SK-N-SH treated with all-trans-retinoic acid at 6 μM for 48 hours (cell line): ENCODE measurements at regions not wholly inside any gene's neighbourhood (a gene's known extent, or its start where the extent isn't known, plus 50 kb on each side); places are given as distances from the start of the nearest gene placed in this dataset.

Source experiments
- ATAC-seq: fragments of 200-7000 bp; cut with Tn5 transposase; 3 replicates; pipeline ENCODE4 v1.9.1; 2020; ENCODE audit warnings: mild to moderate bottlenecking, moderate library complexity
- BACH2 ChIP-seq: fragments of 250-450 bp; sonication (Bioruptor Pico); IDR thresholded peaks from 2 replicates; pipeline ENCODE4 v1.9.0; 2021; ENCODE audit warnings: mild to moderate bottlenecking, borderline replicate concordance
- ESRRG ChIP-seq: fragments of 250-450 bp; sonication (Bioruptor Pico); IDR thresholded peaks from 2 replicates; pipeline ENCODE4 v1.6.1; 2021; ENCODE audit warnings: mild to moderate bottlenecking
- GLIS3 ChIP-seq: fragments of 250-450 bp; sonication (Bioruptor Pico); IDR thresholded peaks from 2 replicates; pipeline ENCODE4 v1.5.0; 2020; ENCODE audit warnings: mild to moderate bottlenecking, moderate library complexity
- ISL1 ChIP-seq: fragments of 250-450 bp; sonication (Bioruptor Pico); IDR thresholded peaks from 2 replicates; pipeline ENCODE4 v2.1.2; 2022; ENCODE audit warnings: mild to moderate bottlenecking, moderate library complexity
- OSR1 ChIP-seq: fragments of 250-450 bp; sonication (Bioruptor Pico); IDR thresholded peaks from 2 replicates; pipeline ENCODE4 v1.8.0; 2022; ENCODE audit warnings: moderate library complexity, mild to moderate bottlenecking, inconsistent platforms
- PPARA ChIP-seq: fragments of 250-450 bp; sonication (Bioruptor Pico); IDR thresholded peaks from 2 replicates; pipeline ENCODE4 v1.5.0; 2020; ENCODE audit warnings: mild to moderate bottlenecking, borderline replicate concordance
- RARB ChIP-seq: fragments of 250-450 bp; sonication (Bioruptor Pico); IDR thresholded peaks from 2 replicates; pipeline ENCODE4 v1.8.0; 2021; ENCODE audit warnings: mild to moderate bottlenecking, moderate library complexity
- SNAI2 ChIP-seq: fragments of 250-450 bp; sonication (Bioruptor Pico); IDR thresholded peaks from 2 replicates; pipeline ENCODE4 v1.5.0; 2020; ENCODE audit warnings: mild to moderate bottlenecking, moderate library complexity
- TCF4 ChIP-seq: fragments of 250-450 bp; sonication (Bioruptor Pico); IDR thresholded peaks from 2 replicates; pipeline ENCODE4 v1.8.0; 2021; ENCODE audit warnings: mild to moderate bottlenecking, moderate library complexity, borderline replicate concordance
- TOX ChIP-seq: fragments of 250-450 bp; sonication (Bioruptor Pico); IDR thresholded peaks from 2 replicates; pipeline ENCODE4 v1.8.0; 2021; ENCODE audit warnings: mild to moderate bottlenecking, moderate library complexity, borderline replicate concordance
- ZC3H10 ChIP-seq: fragments of 250-450 bp; sonication (Bioruptor Pico); IDR thresholded peaks from 2 replicates; pipeline ENCODE4 v1.5.1; 2021; ENCODE audit warnings: mild to moderate bottlenecking, moderate library complexity
- ZFP3 ChIP-seq: fragments of 250-450 bp; sonication (Bioruptor Pico); IDR thresholded peaks from 2 replicates; pipeline ENCODE4 v1.5.0; 2020; ENCODE audit warnings: mild to moderate bottlenecking, moderate library complexity
- ZFP30 ChIP-seq: fragments of 450-650 bp; formaldehyde crosslinking; IDR thresholded peaks from 2 replicates; pipeline ENCODE4 v1.5.0; 2022; ENCODE audit warnings: mild to moderate bottlenecking, moderate library complexity
- ZNF565 ChIP-seq: fragments of 450-650 bp; formaldehyde crosslinking; conservative IDR thresholded peaks from 2 replicates; pipeline ENCODE4 v1.5.0; 2020; ENCODE audit warnings: low read depth, mild to moderate bottlenecking, moderate library complexity
- ZNF70 ChIP-seq: fragments of 450-650 bp; formaldehyde crosslinking; IDR thresholded peaks from 2 replicates; pipeline ENCODE4 v1.5.0; 2020; ENCODE audit warnings: mild to moderate bottlenecking, moderate library complexity
- ZNF8 ChIP-seq: fragments of 450-650 bp; formaldehyde crosslinking; IDR thresholded peaks from 2 replicates; pipeline ENCODE4 v1.5.0; 2020; ENCODE audit warnings: mild to moderate bottlenecking, moderate library complexity
- TF ChIP-seq, protein P1 (sequence below): fragments of 250-450 bp; sonication (Bioruptor Pico); IDR thresholded peaks from 2 replicates; pipeline ENCODE4 v1.5.0; 2020; ENCODE audit warnings: mild to moderate bottlenecking, moderate library complexity
- TF ChIP-seq, protein P2 (sequence below): fragments of 250-450 bp; sonication (Bioruptor Pico); IDR thresholded peaks from 2 replicates; pipeline ENCODE4 v1.8.0; 2021; ENCODE audit warnings: low read depth, mild to moderate bottlenecking, moderate library complexity, borderline replicate concordance
- TF ChIP-seq, protein P3 (sequence below): fragments of 250-450 bp; sonication (Bioruptor Pico); IDR thresholded peaks from 2 replicates; pipeline ENCODE4 v1.5.1; 2020; ENCODE audit warnings: low read depth, mild to moderate bottlenecking, moderate library complexity
- TF ChIP-seq, protein P4 (sequence below): fragments of 250-450 bp; sonication (Bioruptor Pico); IDR thresholded peaks from 2 replicates; pipeline ENCODE4 v1.8.0; 2020; ENCODE audit warnings: mild to moderate bottlenecking, moderate library complexity, borderline replicate concordance

DNA sequence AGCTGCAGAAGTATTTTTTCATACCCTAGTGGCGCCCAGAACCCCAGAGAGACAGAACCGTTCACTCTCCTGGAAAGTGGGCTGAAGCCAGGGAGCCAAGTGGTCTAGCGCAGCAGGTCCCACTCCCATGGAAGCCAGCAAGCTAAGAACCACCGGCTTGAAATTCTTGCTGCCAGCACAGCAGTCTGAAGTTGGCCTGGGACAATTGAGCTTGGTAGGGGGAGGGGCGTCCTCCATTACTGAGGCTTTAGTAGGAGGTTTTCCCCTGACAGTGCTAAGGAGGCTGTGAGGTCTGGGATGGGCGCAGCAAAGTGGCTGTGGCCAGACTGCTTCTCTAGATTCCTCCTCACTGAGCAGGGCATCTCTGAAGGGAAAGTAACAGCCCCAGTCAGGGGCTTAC is 84.5 kb upstream of the ATXN3L start (continued):
- TF ChIP-seq, protein P1, sequence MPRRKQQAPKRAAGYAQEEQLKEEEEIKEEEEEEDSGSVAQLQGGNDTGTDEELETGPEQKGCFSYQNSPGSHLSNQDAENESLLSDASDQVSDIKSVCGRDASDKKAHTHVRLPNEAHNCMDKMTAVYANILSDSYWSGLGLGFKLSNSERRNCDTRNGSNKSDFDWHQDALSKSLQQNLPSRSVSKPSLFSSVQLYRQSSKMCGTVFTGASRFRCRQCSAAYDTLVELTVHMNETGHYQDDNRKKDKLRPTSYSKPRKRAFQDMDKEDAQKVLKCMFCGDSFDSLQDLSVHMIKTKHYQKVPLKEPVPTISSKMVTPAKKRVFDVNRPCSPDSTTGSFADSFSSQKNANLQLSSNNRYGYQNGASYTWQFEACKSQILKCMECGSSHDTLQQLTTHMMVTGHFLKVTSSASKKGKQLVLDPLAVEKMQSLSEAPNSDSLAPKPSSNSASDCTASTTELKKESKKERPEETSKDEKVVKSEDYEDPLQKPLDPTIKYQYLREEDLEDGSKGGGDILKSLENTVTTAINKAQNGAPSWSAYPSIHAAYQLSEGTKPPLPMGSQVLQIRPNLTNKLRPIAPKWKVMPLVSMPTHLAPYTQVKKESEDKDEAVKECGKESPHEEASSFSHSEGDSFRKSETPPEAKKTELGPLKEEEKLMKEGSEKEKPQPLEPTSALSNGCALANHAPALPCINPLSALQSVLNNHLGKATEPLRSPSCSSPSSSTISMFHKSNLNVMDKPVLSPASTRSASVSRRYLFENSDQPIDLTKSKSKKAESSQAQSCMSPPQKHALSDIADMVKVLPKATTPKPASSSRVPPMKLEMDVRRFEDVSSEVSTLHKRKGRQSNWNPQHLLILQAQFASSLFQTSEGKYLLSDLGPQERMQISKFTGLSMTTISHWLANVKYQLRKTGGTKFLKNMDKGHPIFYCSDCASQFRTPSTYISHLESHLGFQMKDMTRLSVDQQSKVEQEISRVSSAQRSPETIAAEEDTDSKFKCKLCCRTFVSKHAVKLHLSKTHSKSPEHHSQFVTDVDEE (CRISPR knock-in tag): no peak
- TF ChIP-seq, protein P2, sequence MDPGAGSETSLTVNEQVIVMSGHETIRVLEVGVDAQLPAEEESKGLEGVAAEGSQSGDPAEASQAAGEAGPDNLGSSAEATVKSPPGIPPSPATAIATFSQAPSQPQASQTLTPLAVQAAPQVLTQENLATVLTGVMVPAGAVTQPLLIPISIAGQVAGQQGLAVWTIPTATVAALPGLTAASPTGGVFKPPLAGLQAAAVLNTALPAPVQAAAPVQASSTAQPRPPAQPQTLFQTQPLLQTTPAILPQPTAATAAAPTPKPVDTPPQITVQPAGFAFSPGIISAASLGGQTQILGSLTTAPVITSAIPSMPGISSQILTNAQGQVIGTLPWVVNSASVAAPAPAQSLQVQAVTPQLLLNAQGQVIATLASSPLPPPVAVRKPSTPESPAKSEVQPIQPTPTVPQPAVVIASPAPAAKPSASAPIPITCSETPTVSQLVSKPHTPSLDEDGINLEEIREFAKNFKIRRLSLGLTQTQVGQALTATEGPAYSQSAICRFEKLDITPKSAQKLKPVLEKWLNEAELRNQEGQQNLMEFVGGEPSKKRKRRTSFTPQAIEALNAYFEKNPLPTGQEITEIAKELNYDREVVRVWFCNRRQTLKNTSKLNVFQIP (CRISPR knock-in tag): no peak
- TF ChIP-seq ZNF8: no peak
- TF ChIP-seq ESRRG (CRISPR knock-in tag): no peak
- no peak for TF ChIP-seq SNAI2 (CRISPR knock-in tag)
- TF ChIP-seq ZC3H10 (CRISPR knock-in tag): no peak

DNA sequence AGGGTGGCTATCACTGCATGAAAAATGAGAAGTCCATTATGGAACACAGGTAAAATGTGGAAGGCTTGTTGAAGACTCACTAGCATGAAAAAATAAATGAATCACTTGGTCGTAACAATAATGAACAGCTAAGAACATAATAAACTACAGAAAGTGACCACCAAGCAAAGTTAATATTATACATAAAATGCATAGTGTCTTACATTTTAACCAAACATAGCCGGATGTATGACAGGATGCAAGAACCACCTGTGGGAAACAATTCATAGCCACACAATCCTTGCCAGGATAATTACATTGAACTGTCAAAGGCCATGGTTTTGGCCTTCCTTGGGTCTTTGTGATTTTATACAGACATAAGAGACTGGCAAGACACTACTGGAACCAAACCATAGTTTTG is 81.9 kb upstream of the ATXN3L start:
- ATAC-seq: no peak
- TF ChIP-seq BACH2 (CRISPR knock-in tag): no peak
- TF ChIP-seq ZFP3: no peak
- no peak for TF ChIP-seq RARB (CRISPR knock-in tag)
- no peak for TF ChIP-seq ZNF565
- TF ChIP-seq, protein P1 (CRISPR knock-in tag): no peak
- no peak for TF ChIP-seq ISL1 (CRISPR knock-in tag)
- no peak for TF ChIP-seq ZC3H10 (CRISPR knock-in tag)
- TF ChIP-seq ESRRG (CRISPR knock-in tag): no peak
- TF ChIP-seq, protein P3, sequence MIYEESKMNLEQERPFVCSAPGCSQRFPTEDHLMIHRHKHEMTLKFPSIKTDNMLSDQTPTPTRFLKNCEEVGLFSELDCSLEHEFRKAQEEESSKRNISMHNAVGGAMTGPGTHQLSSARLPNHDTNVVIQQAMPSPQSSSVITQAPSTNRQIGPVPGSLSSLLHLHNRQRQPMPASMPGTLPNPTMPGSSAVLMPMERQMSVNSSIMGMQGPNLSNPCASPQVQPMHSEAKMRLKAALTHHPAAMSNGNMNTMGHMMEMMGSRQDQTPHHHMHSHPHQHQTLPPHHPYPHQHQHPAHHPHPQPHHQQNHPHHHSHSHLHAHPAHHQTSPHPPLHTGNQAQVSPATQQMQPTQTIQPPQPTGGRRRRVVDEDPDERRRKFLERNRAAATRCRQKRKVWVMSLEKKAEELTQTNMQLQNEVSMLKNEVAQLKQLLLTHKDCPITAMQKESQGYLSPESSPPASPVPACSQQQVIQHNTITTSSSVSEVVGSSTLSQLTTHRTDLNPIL (CRISPR knock-in tag): no peak
- no peak for TF ChIP-seq SNAI2 (CRISPR knock-in tag)
- no peak for TF ChIP-seq ZNF70 (CRISPR knock-in tag)
- TF ChIP-seq, all 23 proteins: peak for 0

DNA sequence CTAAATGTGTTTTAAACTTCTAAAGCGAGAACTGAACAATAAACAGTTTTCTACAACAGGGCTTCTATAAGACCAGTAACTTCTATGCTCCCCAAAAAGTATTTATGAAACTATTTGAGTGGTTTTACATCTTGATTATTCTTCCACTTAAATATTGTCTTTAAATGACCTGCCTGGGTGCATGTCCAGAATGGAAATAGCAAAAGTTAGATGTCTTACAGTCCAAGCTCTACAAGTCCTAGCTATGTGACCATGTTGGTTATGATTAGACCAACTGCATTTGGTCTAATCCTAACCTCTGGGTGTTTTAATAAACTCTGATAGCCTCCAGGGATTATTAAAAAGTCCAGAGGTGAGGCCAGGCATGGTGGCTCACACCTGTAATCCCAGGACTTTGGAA is 79.0 kb upstream of the ATXN3L start:
- ATAC-seq: peak; percentile 7
- TF ChIP-seq TOX (CRISPR knock-in tag): no peak
- no peak for TF ChIP-seq GLIS3 (CRISPR knock-in tag)
- no peak for TF ChIP-seq BACH2 (CRISPR knock-in tag)
- no peak for TF ChIP-seq ZNF70 (CRISPR knock-in tag)
- TF ChIP-seq SNAI2 (CRISPR knock-in tag): no peak
- TF ChIP-seq, protein P3 (CRISPR knock-in tag): no peak
- no peak for TF ChIP-seq PPARA

DNA sequence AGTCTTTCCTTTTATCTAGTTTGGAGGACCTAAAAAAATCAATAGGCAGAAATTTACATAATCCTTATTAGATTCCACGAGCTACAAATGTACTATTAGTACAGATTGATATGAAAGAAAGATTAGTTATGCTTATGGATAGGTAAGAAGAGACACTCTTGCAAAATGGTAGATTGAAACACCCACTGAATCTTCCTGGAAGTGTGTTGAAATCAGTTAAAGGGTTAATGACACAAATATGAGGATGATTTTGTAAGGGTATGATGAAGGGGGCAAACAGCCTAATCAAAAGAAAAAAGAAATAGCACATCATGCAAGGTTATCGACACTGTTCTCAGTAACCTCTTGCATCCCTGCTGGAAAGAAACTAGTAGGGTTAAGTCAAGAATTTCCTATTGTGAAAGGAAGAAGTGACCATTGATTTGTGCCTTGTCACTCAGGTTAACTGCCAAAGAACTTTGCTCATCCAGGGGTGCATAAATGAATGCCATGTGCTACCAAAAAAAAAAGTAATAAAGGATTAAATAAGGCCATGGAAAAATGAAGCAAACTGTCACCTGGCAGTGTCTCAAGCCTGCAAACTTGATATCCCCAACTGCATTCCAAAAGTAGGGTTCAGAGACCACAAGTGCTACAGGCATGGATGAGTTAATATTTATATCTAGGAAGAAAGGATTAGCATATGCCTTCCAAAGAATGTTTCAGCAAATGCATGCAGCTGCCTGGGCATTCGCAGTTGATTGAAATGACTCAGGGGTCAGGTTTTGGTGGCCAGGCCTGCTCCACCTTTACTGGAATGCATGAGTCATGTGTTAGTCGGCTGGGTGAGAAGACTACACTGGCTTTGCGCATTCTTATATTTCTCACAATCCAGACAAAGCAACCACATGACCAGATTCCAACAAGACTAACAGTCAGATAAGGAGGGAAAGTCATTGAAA is 78.3 kb upstream of the ATXN3L start:
- ATAC-seq: peak; percentile 92
- TF ChIP-seq TOX (CRISPR knock-in tag): 0 out of 2 replicates have a peak, but pooled peaks have one; percentile 28
- TF ChIP-seq ZFP30 (CRISPR knock-in tag): no peak
- TF ChIP-seq OSR1: no peak
- TF ChIP-seq, protein P4, sequence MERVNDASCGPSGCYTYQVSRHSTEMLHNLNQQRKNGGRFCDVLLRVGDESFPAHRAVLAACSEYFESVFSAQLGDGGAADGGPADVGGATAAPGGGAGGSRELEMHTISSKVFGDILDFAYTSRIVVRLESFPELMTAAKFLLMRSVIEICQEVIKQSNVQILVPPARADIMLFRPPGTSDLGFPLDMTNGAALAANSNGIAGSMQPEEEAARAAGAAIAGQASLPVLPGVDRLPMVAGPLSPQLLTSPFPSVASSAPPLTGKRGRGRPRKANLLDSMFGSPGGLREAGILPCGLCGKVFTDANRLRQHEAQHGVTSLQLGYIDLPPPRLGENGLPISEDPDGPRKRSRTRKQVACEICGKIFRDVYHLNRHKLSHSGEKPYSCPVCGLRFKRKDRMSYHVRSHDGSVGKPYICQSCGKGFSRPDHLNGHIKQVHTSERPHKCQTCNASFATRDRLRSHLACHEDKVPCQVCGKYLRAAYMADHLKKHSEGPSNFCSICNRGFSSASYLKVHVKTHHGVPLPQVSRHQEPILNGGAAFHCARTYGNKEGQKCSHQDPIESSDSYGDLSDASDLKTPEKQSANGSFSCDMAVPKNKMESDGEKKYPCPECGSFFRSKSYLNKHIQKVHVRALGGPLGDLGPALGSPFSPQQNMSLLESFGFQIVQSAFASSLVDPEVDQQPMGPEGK (CRISPR knock-in tag): no peak
- no peak for TF ChIP-seq ZNF70 (CRISPR knock-in tag)
- no peak for TF ChIP-seq ZC3H10 (CRISPR knock-in tag)
- no peak for TF ChIP-seq PPARA
- TF ChIP-seq ZFP3: peak; percentile 58; the same call in 1 of the 2 replicates
- TF ChIP-seq GLIS3 (CRISPR knock-in tag): no peak
- no peak for TF ChIP-seq TCF4 (CRISPR knock-in tag)
- TF ChIP-seq, protein P3 (CRISPR knock-in tag): 0 out of 2 replicates have a peak, but pooled peaks have one; percentile 56
